WTC11 (cell line): ENCODE measurements at regions not wholly inside any gene's neighbourhood (a gene's known extent, or its start where the extent isn't known, plus 50 kb on each side); places are given as distances from the start of the nearest gene placed in this dataset.

Experiments
- ATAC-seq: fragments of 200-7000 bp; cut with Tn5 transposase; 2 replicates; pipeline ENCODE4 v1.10.0; 2021; ENCODE audit warnings: mild to moderate bottlenecking, moderate library complexity
- CTCF ChIA-PET: fragments of 300-600 bp; sonication (Branson Sonifier 250); formaldehyde crosslinking; loops from one replicate; lab custom pipeline; 2021; ENCODE audit warnings: antibody characterized with exemption; lab: Charles Lee
- POLR2A ChIA-PET: fragments of 350-600 bp; sonication (Branson Sonifier 250); formaldehyde crosslinking; loops from one replicate; lab custom pipeline; 2021; ENCODE audit warnings: antibody characterized with exemption; lab: Charles Lee
- DNase-seq: peaks from one replicate; pipeline ENCODE4 v3.0.0; 2021; ENCODE audit warnings: low spot score
- H3K27ac Mint-ChIP-seq: 2 replicates; pipeline ENCODE4 v1.8.0; 2021; ENCODE audit warnings: mixed read lengths
- H3K27me3 Mint-ChIP-seq: 2 replicates; pipeline ENCODE4 v1.8.0; 2021; ENCODE audit warnings: low read depth, mild to moderate bottlenecking, moderate library complexity, mixed read lengths
- H3K36me3 Mint-ChIP-seq: 2 replicates; pipeline ENCODE4 v1.8.0; 2021; ENCODE audit warnings: mixed read lengths
- H3K4me1 Mint-ChIP-seq: 2 replicates; pipeline ENCODE4 v1.8.0; 2022; ENCODE audit warnings: mixed read lengths
- H3K4me3 Mint-ChIP-seq: 2 replicates; pipeline ENCODE4 v1.8.0; 2021; ENCODE audit warnings: mild to moderate bottlenecking, moderate library complexity, mixed read lengths
- H3K9me3 Mint-ChIP-seq: 2 replicates; pipeline ENCODE4 v1.8.0; 2021; ENCODE audit warnings: mixed read lengths
- CREB1 ChIP-seq: sonication (generic); formaldehyde crosslinking; IDR thresholded peaks from 2 replicates; pipeline ENCODE4 v1.8.0; 2023; ENCODE audit warnings: mild to moderate bottlenecking, missing genetic modification reagents
- CREM ChIP-seq: sonication (generic); formaldehyde crosslinking; IDR thresholded peaks from 2 replicates; pipeline ENCODE4 v1.8.1; 2022; ENCODE audit warnings: mild to moderate bottlenecking, missing genetic modification reagents, moderate library complexity
- ESRRA ChIP-seq: sonication (generic); formaldehyde crosslinking; IDR thresholded peaks from 2 replicates; pipeline ENCODE4 v1.8.1; 2022; ENCODE audit warnings: mild to moderate bottlenecking, missing genetic modification reagents, borderline replicate concordance
- GABPB1 ChIP-seq: sonication (generic); formaldehyde crosslinking; IDR thresholded peaks from 2 replicates; pipeline ENCODE4 v1.8.1; 2023; ENCODE audit warnings: mild to moderate bottlenecking, missing genetic modification reagents
- MXD4 ChIP-seq: fragments of 250-450 bp; sonication (Bioruptor Pico); IDR thresholded peaks from 2 replicates; pipeline ENCODE4 v1.8.0; 2021; ENCODE audit warnings: mild to moderate bottlenecking, moderate library complexity, borderline replicate concordance
- NFE2L1 ChIP-seq: sonication (generic); formaldehyde crosslinking; IDR thresholded peaks from 2 replicates; pipeline ENCODE4 v1.8.1; 2023; ENCODE audit warnings: missing genetic modification reagents
- NR1H2 ChIP-seq: sonication (generic); formaldehyde crosslinking; IDR thresholded peaks from 2 replicates; pipeline ENCODE4 v1.9.0; 2021; ENCODE audit warnings: mild to moderate bottlenecking, moderate library complexity, missing genetic modification reagents
- ZNF281 ChIP-seq: sonication (generic); formaldehyde crosslinking; IDR thresholded peaks from 2 replicates; pipeline ENCODE4 v1.8.0; 2023; ENCODE audit warnings: mild to moderate bottlenecking, missing genetic modification reagents
- ZNF671 ChIP-seq: fragments of 250-450 bp; sonication (Bioruptor Pico); IDR thresholded peaks from 2 replicates; pipeline ENCODE4 v1.8.0; 2021; ENCODE audit warnings: mild to moderate bottlenecking
- TF ChIP-seq, protein P1 (sequence below): fragments of 250-450 bp; sonication (Bioruptor Pico); IDR thresholded peaks from 2 replicates; pipeline ENCODE4 v1.9.0; 2021; ENCODE audit warnings: moderate library complexity, mild to moderate bottlenecking, inconsistent platforms, borderline replicate concordance
- TF ChIP-seq, protein P2 (sequence below): sonication (generic); formaldehyde crosslinking; IDR thresholded peaks from 2 replicates; pipeline ENCODE4 v1.8.0; 2022; ENCODE audit warnings: mild to moderate bottlenecking, missing genetic modification reagents
- TF ChIP-seq, protein P3 (sequence below): sonication (generic); formaldehyde crosslinking; IDR thresholded peaks from 2 replicates; pipeline ENCODE4 v1.8.1; 2022; ENCODE audit warnings: low read depth, missing genetic modification reagents, borderline replicate concordance

- TF ChIP-seq, protein P1, sequence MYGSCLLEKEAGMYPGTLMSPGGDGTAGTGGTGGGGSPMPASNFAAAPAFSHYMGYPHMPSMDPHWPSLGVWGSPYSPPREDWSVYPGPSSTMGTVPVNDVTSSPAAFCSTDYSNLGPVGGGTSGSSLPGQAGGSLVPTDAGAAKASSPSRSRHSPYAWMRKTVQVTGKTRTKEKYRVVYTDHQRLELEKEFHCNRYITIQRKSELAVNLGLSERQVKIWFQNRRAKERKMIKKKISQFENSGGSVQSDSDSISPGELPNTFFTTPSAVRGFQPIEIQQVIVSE (CRISPR knock-in tag), result no peak
- TF ChIP-seq, protein P2, sequence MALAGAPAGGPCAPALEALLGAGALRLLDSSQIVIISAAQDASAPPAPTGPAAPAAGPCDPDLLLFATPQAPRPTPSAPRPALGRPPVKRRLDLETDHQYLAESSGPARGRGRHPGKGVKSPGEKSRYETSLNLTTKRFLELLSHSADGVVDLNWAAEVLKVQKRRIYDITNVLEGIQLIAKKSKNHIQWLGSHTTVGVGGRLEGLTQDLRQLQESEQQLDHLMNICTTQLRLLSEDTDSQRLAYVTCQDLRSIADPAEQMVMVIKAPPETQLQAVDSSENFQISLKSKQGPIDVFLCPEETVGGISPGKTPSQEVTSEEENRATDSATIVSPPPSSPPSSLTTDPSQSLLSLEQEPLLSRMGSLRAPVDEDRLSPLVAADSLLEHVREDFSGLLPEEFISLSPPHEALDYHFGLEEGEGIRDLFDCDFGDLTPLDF (CRISPR knock-in tag), result no peak
Observed at GRCh38 chr20:40803381-40803780, 114.3 kb upstream of the MAFB start (continued).

GRCh38 chr20:40805592-40805991, 116.6 kb upstream of the MAFB start:
- no peaks in the 10 kb centered on the region for H3K9me3 Mint-ChIP-seq
- no peaks in the 10 kb centered on the region for H3K36me3 Mint-ChIP-seq
- ChIA-PET CTCF (interaction anchor here (0.7 to 1.2 kb wide), 3 partner anchors 8 to 141 kb away, joined by 3 read pairs; no protein-coding TSS in a partner anchor), POLR2A (no interaction called here)
- DNase-seq (no peak), ATAC-seq (no peak; the same call in 1 of the 2 replicates)
- TF ChIP-seq CREM (CRISPR knock-in tag) (no peak), NFE2L1 (CRISPR knock-in tag) (no peak), MXD4 (no peak), ZNF281 (CRISPR knock-in tag) (no peak), CREB1 (CRISPR knock-in tag) (no peak), GABPB1 (CRISPR knock-in tag) (no peak)
- H3K4me1 Mint-ChIP-seq, result no peaks in the 10 kb centered on the region
- H3K4me3 Mint-ChIP-seq, result no peak overlapping the region
- peaks cover 9% of the 10 kb centered on the region for H3K27me3 Mint-ChIP-seq
- no peak overlapping the region for H3K27ac Mint-ChIP-seq

DNA sequence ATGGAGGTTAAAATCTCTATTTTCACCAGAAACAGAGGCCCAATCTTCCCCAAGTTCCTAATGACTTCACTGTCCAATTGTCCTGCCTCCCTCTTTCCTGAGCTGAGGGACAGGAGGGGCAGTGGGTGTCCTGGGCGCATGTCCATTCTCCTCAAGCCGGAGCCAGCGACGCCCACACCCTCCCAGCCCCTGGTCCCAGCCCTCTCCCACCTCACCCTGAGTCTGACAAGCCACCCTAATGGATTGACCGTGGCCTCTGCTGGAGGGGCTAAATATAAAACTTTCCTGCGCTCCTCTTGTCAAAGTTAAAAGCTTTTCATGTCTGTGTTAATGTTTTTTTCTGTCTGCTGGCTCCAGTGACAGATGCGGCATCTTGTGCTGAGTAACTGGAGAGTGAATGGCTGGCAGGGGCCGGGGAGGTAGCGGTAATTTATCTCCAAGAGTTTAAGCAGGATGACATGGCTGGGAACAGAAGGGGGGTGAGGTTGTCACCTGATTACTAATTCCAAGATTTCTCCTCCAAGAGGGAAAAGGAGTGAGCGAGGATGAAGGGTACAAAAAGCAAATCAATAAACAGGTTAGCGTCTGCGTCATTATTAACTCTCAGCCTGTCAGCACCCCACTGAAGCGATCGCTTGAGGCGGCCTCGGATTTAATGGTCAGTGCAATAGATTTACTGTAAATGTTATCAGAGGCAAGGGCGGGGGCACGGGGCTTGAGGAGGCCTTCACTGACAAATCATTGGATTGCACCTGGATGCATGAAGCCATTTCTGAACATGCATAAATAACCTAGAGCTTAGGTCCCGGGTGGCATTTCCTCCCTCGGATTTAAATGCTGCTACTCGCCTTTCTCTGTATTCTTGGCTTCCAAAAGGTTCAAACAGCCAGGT, 118.1 kb upstream of the MAFB start:
- Mint-ChIP-seq H3K27me3 (peaks cover 9% of the 10 kb centered on the region), H3K4me3 (no peak overlapping the region), H3K4me1 (no peaks in the 10 kb centered on the region), H3K9me3 (no peaks in the 10 kb centered on the region), H3K27ac (no peak overlapping the region), H3K36me3 (no peaks in the 10 kb centered on the region)
- ChIA-PET POLR2A (no interaction called here), CTCF (interaction anchor here (1.3 to 1.5 kb wide), 2 partner anchors 139 to 156 kb away, joined by 4 to 6 read pairs; no protein-coding TSS in a partner anchor)
- DNase-seq (no peak), ATAC-seq (no peak)
- TF ChIP-seq, protein P3, sequence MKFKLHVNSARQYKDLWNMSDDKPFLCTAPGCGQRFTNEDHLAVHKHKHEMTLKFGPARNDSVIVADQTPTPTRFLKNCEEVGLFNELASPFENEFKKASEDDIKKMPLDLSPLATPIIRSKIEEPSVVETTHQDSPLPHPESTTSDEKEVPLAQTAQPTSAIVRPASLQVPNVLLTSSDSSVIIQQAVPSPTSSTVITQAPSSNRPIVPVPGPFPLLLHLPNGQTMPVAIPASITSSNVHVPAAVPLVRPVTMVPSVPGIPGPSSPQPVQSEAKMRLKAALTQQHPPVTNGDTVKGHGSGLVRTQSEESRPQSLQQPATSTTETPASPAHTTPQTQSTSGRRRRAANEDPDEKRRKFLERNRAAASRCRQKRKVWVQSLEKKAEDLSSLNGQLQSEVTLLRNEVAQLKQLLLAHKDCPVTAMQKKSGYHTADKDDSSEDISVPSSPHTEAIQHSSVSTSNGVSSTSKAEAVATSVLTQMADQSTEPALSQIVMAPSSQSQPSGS (CRISPR knock-in tag), result no peak
- TF ChIP-seq CREM (CRISPR knock-in tag) (no peak), ZNF671 (no peak)

DNA sequence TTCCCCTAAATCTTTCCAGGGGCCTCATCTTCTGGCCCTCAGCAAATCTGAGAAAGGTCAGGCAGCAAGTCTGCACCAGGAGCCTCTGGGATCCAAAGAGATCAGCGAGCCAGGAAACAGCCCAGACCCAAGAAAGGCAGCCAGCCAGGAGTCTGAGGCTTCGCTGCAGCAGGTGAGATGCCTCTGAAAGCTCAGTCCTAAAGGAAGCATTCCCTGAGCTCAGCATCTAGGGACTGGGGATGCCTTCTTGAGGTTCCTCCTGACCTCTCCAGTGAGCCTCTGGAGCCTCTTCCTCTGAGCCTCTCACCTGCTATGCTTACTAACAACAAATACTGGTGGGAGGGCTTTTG, 118.8 kb upstream of the MAFB start:
- POLR2A ChIA-PET, result no interaction called here

More for the DNA sequence above, 118.8 kb upstream of the MAFB start:
- TF ChIP-seq ESRRA (no peak), NR1H2 (CRISPR knock-in tag) (no peak)
- ATAC-seq (no peak), DNase-seq (no peak)
- CTCF ChIA-PET, result interaction anchor here (1.3 to 1.5 kb wide), 2 partner anchors 138 to 155 kb away, joined by 4 to 6 read pairs; no protein-coding TSS in a partner anchor
- Mint-ChIP-seq H3K4me1 (no peaks in the 10 kb centered on the region), H3K36me3 (no peaks in the 10 kb centered on the region), H3K27ac (no peak overlapping the region), H3K27me3 (peaks cover 7% of the 10 kb centered on the region), H3K9me3 (no peaks in the 10 kb centered on the region), H3K4me3 (no peak overlapping the region)
